ENCODE measurements at regions not wholly inside any gene's neighbourhood (a gene's known extent, or its start where the extent isn't known, plus 50 kb on each side); places are given as distances from the start of the nearest gene placed in this dataset.

GRCh38 chr19:29409076-29409862 lies 116.5 kb upstream of the VSTM2B start:
- no peaks in the 10 kb centered on the region for H3K79me2 ChIP-seq (ENCODE audit: insufficient read depth, low read length)
- H4K20me1 ChIP-seq (ENCODE audit: insufficient read depth, low read length), result no peaks in the 10 kb centered on the region
- H3K27me3 ChIP-seq (ENCODE audit: insufficient read depth, low read length), result no peaks in the 10 kb centered on the region
- H2AFZ ChIP-seq (ENCODE audit: low read length), result no peak overlapping the region
- H3K36me3 ChIP-seq (ENCODE audit: insufficient read depth, low read length), result no peaks in the 10 kb centered on the region
- TF ChIP-seq CTCF (IDR thresholded peaks at IDR 0.05; ENCODE audit: extremely low read depth, low read depth, low read length), result no peak
- H3K9me3 ChIP-seq (ENCODE audit: low read depth, low read length), result no peaks in the 10 kb centered on the region
- no peak overlapping the region for H3K4me2 ChIP-seq (ENCODE audit: insufficient read depth, low read length)
- no peak overlapping the region for H3K27ac ChIP-seq (ENCODE audit: low read depth, low read length)
- H3K4me3 ChIP-seq (ENCODE audit: insufficient read depth, low read length), result no peak overlapping the region
- no peaks in the 10 kb centered on the region for H3K4me1 ChIP-seq (ENCODE audit: insufficient read depth, low read length)
- DNase-seq (ENCODE audit: insufficient read length, low spot score, missing footprints), result peak; percentile 32

GRCh38 chr19:29410601-29411000 lies 115.2 kb upstream of the VSTM2B start:
- H3K9me3 ChIP-seq (ENCODE audit: low read depth, low read length), result no peaks in the 10 kb centered on the region
- H3K36me3 ChIP-seq (ENCODE audit: insufficient read depth, low read length), result no peaks in the 10 kb centered on the region
- no peak overlapping the region for H3K27ac ChIP-seq (ENCODE audit: low read depth, low read length)
- H2AFZ ChIP-seq (ENCODE audit: low read length), result no peak overlapping the region
- H3K79me2 ChIP-seq (ENCODE audit: insufficient read depth, low read length), result no peaks in the 10 kb centered on the region
- TF ChIP-seq CTCF (IDR thresholded peaks at IDR 0.05; ENCODE audit: extremely low read depth, low read depth, low read length), result no peak
- no peaks in the 10 kb centered on the region for H4K20me1 ChIP-seq (ENCODE audit: insufficient read depth, low read length)
- no peak overlapping the region for H3K4me3 ChIP-seq (ENCODE audit: insufficient read depth, low read length)
- no peaks in the 10 kb centered on the region for H3K4me1 ChIP-seq (ENCODE audit: insufficient read depth, low read length)
- no peak overlapping the region for H3K4me2 ChIP-seq (ENCODE audit: insufficient read depth, low read length)
- no peak for DNase-seq (ENCODE audit: insufficient read length, low spot score, missing footprints)
- H3K27me3 ChIP-seq (ENCODE audit: insufficient read depth, low read length), result no peaks in the 10 kb centered on the region

GRCh38 chr19:29411113-29411581 lies 114.6 kb upstream of the VSTM2B start:
- H3K27ac ChIP-seq (ENCODE audit: low read depth, low read length), result no peak overlapping the region
- TF ChIP-seq CTCF (IDR thresholded peaks at IDR 0.05; ENCODE audit: extremely low read depth, low read depth, low read length), result no peak
- no peaks in the 10 kb centered on the region for H3K36me3 ChIP-seq (ENCODE audit: insufficient read depth, low read length)
- no peak overlapping the region for H3K4me2 ChIP-seq (ENCODE audit: insufficient read depth, low read length)
- H3K27me3 ChIP-seq (ENCODE audit: insufficient read depth, low read length), result no peaks in the 10 kb centered on the region
- H3K4me3 ChIP-seq (ENCODE audit: insufficient read depth, low read length), result no peak overlapping the region
- H3K9me3 ChIP-seq (ENCODE audit: low read depth, low read length), result no peaks in the 10 kb centered on the region
- H3K79me2 ChIP-seq (ENCODE audit: insufficient read depth, low read length), result no peaks in the 10 kb centered on the region
- DNase-seq (ENCODE audit: insufficient read length, low spot score, missing footprints), result peak; percentile 39
- no peak overlapping the region for H2AFZ ChIP-seq (ENCODE audit: low read length)
- H4K20me1 ChIP-seq (ENCODE audit: insufficient read depth, low read length), result no peaks in the 10 kb centered on the region
- H3K4me1 ChIP-seq (ENCODE audit: insufficient read depth, low read length), result no peaks in the 10 kb centered on the region

- H3K79me2 ChIP-seq (ENCODE audit: insufficient read depth, low read length), result no peaks in the 10 kb centered on the region
- H3K27ac ChIP-seq (ENCODE audit: low read depth, low read length), result no peak overlapping the region
- no peak overlapping the region for H2AFZ ChIP-seq (ENCODE audit: low read length)
- no peaks in the 10 kb centered on the region for H3K4me1 ChIP-seq (ENCODE audit: insufficient read depth, low read length)
- no peak overlapping the region for H3K4me2 ChIP-seq (ENCODE audit: insufficient read depth, low read length)
- H3K27me3 ChIP-seq (ENCODE audit: insufficient read depth, low read length), result no peaks in the 10 kb centered on the region
- no peak for DNase-seq (ENCODE audit: insufficient read length, low spot score, missing footprints)
- no peak overlapping the region for H3K4me3 ChIP-seq (ENCODE audit: insufficient read depth, low read length)
- H3K36me3 ChIP-seq (ENCODE audit: insufficient read depth, low read length), result no peaks in the 10 kb centered on the region
- TF ChIP-seq CTCF (IDR thresholded peaks at IDR 0.05; ENCODE audit: extremely low read depth, low read depth, low read length), result no peak
- H4K20me1 ChIP-seq (ENCODE audit: insufficient read depth, low read length), result no peaks in the 10 kb centered on the region
- no peaks in the 10 kb centered on the region for H3K9me3 ChIP-seq (ENCODE audit: low read depth, low read length)
These were observed 112.4 kb upstream of the VSTM2B start for GRCh38 chr19:29413435-29413834.
